ENCODE measurements at regions not wholly inside any gene's neighbourhood (a gene's known extent, or its start where the extent isn't known, plus 50 kb on each side); places are given as distances from the start of the nearest gene placed in this dataset.

DNA sequence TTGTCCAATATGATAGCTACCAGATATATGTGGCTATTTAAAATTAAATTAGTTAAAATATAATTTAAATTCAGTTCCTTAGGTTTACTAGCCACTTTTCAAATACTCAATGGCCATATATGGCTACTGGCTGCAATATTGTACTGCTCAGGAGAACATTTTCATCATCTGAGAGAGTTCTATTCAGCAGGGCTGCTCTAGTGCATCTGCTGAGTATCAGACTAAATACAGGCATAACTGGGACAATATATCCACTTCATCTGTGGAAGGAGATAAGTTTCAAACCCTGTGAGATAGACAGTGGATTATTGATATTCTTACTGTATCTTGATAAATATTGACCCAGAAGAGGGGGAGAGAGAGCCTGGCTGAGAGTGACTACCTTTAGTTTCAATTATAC lies 240.1 kb upstream of the ANKRD50 start:
- ATAC-seq (ENCODE audit: low read depth) = peak; percentile 52
- no TSS peak for BruUV-seq (replicated peaks)

More for the DNA sequence above, 240.1 kb upstream of the ANKRD50 start:
- Histone ChIP-seq H3K36me3 (ENCODE audit: control insufficient read depth, insufficient read depth, low read length) (no peaks in the 10 kb centered on the region), H3K27me3 (ENCODE audit: control insufficient read depth, insufficient read depth, low read length) (no peaks in the 10 kb centered on the region), H3K27ac (ENCODE audit: insufficient read depth, low read length) (peak overlapping the region; percentile 37; the same call in 1 of the 2 replicates), H3K9me3 (ENCODE audit: control insufficient read depth, insufficient read depth, low read length) (no peaks in the 10 kb centered on the region), H3K56ac (ENCODE audit: extremely low read depth, insufficient read depth, low read length) (no peak overlapping the region; the same call in 1 of the 2 replicates), H3K14ac (replicated peaks; ENCODE audit: low read depth, low read length) (no peak overlapping the region), H2AK5ac (ENCODE audit: low read depth, low read length) (no peak overlapping the region), H2BK5ac (ENCODE audit: low read depth, low read length, poor library complexity, severe bottlenecking) (peak overlapping the region; percentile 55), H3K18ac (ENCODE audit: low read depth, low read length) (peak overlapping the region; percentile 25; the same call in 1 of the 2 replicates), H2BK15ac (ENCODE audit: low read depth, low read length) (no peak overlapping the region), H3K4me2 (ENCODE audit: low read depth, low read length) (peak overlapping the region; percentile 51; the same call in 1 of the 2 replicates), H2BK120ac (ENCODE audit: low read depth, low read length) (peak overlapping the region; percentile 16; the same call in 1 of the 2 replicates), H4K5ac (ENCODE audit: low read depth, low read length) (peak overlapping the region; percentile 36; the same call in 1 of the 2 replicates), H3K4me3 (ENCODE audit: insufficient read depth, low read depth, low read length) (no peak overlapping the region), H2AK9ac (replicated peaks; ENCODE audit: low read depth, low read length, poor library complexity) (no peak overlapping the region), H4K91ac (ENCODE audit: insufficient read depth, low read depth, low read length) (peak overlapping the region; percentile 2; the same call in 1 of the 2 replicates), H3K23ac (ENCODE audit: low read depth, low read length) (no peak overlapping the region), H2BK20ac (ENCODE audit: low read depth, low read length) (no peak overlapping the region), H3K4ac (ENCODE audit: low read depth, low read length) (no peak overlapping the region), H3K4me1 (ENCODE audit: control insufficient read depth, insufficient read depth, low read length) (peaks cover 5% of the 10 kb centered on the region), H3K9ac (ENCODE audit: low read depth, low read length) (no peak overlapping the region), H4K8ac (ENCODE audit: low read depth in 2 of 2, low read length in 2 of 2) (no peak overlapping the region), H3K9me1 (ENCODE audit: insufficient read depth, low read length) (peaks cover 6% of the 10 kb centered on the region), H3K79me1 (ENCODE audit: low read depth in 1 of 2, low read length in 2 of 2) (no peaks in the 10 kb centered on the region), H2AFZ (replicated peaks; ENCODE audit: low read length, poor library complexity) (no peak overlapping the region), H4K20me1 (ENCODE audit: insufficient read depth, low read length) (no peaks in the 10 kb centered on the region)
- POLR2A ChIA-PET (ENCODE audit: unreplicated experiment) = no interaction called here
- intact Hi-C loops (cut with micrococcal nuclease) = no loop called here
- DNase-seq = no peak
- in situ Hi-C loops (cut with MboI; ENCODE audit: low sequenced_read_pairs) = no loop called here
- CTCF ChIA-PET = no interaction called here
- dilution Hi-C loops (cut with HindIII; ENCODE audit: low sequenced_read_pairs, unreplicated experiment) = no loop called here
- TF ChIP-seq RFX5 (IDR thresholded peaks at IDR 0.05; ENCODE audit: low read depth, low read length) (no peak), SMC3 (IDR thresholded peaks at IDR 0.05; ENCODE audit: low read depth, low read length) (no peak), BHLHE40 (IDR thresholded peaks at IDR 0.05; ENCODE audit: low read depth, low read length) (no peak), MAFK (IDR thresholded peaks at IDR 0.05; ENCODE audit: low read depth, low read length) (no peak), RCOR1 (IDR thresholded peaks at IDR 0.05; ENCODE audit: insufficient replicate concordance, low read length) (no peak), MXI1 (IDR thresholded peaks at IDR 0.05; ENCODE audit: borderline replicate concordance, low read depth, low read length) (no peak), FOS (IDR thresholded peaks at IDR 0.05; ENCODE audit: low read depth, low read length) (no peak), CEBPB (IDR thresholded peaks at IDR 0.05; ENCODE audit: low read depth, low read length) (no peak), RAD21 (IDR thresholded peaks at IDR 0.05; ENCODE audit: low read length) (no peak), NFE2L2 (IDR thresholded peaks at IDR 0.05; ENCODE audit: low read depth, low read length) (no peak), CHD1 (IDR thresholded peaks at IDR 0.05; ENCODE audit: low read depth, low read length) (no peak), MAZ (IDR thresholded peaks at IDR 0.05; ENCODE audit: borderline replicate concordance, low read depth, low read length) (no peak), CTCF (conservative IDR thresholded peaks at IDR 0.05; ENCODE audit: low read depth, low read length) (no peak), POLR2A (IDR thresholded peaks at IDR 0.05; ENCODE audit: low read depth, low read length) (no peak)
- TF ChIP-seq, protein P1, sequence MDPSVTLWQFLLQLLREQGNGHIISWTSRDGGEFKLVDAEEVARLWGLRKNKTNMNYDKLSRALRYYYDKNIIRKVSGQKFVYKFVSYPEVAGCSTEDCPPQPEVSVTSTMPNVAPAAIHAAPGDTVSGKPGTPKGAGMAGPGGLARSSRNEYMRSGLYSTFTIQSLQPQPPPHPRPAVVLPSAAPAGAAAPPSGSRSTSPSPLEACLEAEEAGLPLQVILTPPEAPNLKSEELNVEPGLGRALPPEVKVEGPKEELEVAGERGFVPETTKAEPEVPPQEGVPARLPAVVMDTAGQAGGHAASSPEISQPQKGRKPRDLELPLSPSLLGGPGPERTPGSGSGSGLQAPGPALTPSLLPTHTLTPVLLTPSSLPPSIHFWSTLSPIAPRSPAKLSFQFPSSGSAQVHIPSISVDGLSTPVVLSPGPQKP (IDR thresholded peaks at IDR 0.05; ENCODE audit: borderline replicate concordance, low read depth, low read length) = no peak
- TF ChIP-seq, protein P2, sequence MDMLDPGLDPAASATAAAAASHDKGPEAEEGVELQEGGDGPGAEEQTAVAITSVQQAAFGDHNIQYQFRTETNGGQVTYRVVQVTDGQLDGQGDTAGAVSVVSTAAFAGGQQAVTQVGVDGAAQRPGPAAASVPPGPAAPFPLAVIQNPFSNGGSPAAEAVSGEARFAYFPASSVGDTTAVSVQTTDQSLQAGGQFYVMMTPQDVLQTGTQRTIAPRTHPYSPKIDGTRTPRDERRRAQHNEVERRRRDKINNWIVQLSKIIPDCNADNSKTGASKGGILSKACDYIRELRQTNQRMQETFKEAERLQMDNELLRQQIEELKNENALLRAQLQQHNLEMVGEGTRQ (IDR thresholded peaks at IDR 0.05; ENCODE audit: low read depth, low read length) = no peak

Measured in IMR-90 (cell line).